Choroid plexus epithelial cell (primary cell): ENCODE measurements at regions not wholly inside any gene's neighbourhood (a gene's known extent, or its start where the extent isn't known, plus 50 kb on each side); places are given as distances from the start of the nearest gene placed in this dataset.

Experiments used
- DNase-seq: peaks from one replicate; pipeline ENCODE4 v3.0.0-alpha.2; 2010; ENCODE audit warnings: low read depth
- H3K4me3 ChIP-seq: 2 replicates; pipeline ENCODE4 v1.5.1; 2011; ENCODE audit warnings: low read depth, mild to moderate bottlenecking, control low read depth, low read length, moderate library complexity
- CTCF ChIP-seq: conservative IDR thresholded peaks from 2 replicates; pipeline ENCODE4 v1.5.1; 2011; ENCODE audit warnings: low read depth, mild to moderate bottlenecking, control low read depth, inconsistent platforms, low read length, moderate library complexity

DNA sequence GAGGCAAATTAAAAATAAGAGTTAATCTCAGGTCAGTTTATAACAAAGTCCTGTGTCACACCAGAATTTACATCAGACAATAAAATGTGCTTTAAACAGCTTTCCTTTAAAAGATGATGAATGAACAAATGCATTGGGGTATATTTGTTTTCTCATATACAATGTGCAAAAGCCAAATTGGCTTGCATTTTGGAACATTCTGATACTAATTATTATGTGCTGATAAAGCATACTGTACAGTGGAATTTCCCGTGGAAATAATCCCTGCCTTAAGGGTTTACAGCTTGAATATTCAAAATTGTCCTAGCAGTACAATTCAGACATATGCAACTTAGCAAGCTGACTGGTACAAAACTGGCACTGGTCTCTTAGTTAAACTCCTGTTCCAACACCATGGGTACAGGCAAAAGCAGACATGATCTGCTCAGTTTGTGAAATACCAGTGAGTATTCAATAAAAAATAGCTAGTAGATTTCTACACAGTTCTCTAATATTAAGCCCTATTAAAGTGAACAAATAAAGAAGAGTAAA, 373.4 kb downstream of the SLITRK1 start:
- no peak for TF ChIP-seq CTCF
- no peak overlapping the region for H3K4me3 ChIP-seq
- DNase-seq: no peak

DNA sequence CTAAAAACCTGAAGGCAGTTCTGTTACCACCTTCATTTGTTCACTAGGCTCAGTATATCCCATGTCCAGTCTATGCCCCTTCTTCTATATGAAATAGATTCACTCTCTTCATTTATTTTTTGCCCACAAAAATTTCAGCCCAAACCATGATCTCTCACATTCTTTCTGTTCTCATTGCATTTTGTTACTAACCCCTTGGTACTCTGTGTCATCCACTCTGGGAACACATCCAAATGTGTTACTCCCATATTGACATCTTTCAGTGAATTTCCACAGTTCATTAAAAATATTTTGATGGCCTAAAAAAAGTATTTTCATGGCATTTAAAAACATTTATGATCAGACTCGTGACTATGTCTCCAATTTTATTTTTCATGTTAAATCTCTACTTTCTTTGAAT, 378.9 kb downstream of the SLITRK1 start:
- TF ChIP-seq CTCF: no peak
- no peak overlapping the region for H3K4me3 ChIP-seq
- DNase-seq: peak; percentile 74

GRCh38 chr13:83499286-83499685, 383.0 kb downstream of the SLITRK1 start:
- TF ChIP-seq CTCF: no peak
- no peak overlapping the region for H3K4me3 ChIP-seq
- no peak for DNase-seq

DNA sequence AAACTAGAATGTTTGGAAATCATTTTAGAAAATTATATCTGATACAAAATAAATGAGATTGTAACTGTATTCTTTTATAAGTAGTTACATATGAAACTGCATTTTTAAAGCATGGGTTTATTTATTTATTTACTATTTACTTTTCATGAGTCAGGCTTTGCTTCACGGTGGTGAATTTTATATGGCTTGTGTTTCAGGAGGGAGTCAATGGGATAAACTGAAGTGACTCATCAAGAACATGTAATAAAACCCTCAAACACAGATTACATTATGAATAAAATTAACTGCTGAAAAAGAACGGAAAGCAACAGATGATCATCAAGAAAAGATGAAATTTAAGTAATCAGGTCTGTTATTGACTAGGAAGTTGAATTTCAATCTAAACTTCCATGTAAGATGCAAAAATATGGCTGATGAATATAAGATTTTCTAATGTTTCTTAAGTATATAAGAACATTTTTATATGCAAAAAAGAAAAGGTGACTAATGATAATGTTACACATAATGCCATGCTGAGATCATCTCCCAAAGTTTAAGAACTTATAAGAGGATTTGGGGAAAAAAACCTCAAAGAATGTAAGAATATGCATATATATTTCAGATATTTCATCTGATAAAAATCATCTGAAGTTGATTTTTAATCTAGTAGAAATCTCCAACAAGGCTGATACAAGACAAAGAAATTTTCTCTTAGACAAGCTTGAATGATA, 383.6 kb downstream of the SLITRK1 start:
- no peak overlapping the region for H3K4me3 ChIP-seq
- peak; percentile 49 for DNase-seq
- TF ChIP-seq CTCF: no peak

DNA sequence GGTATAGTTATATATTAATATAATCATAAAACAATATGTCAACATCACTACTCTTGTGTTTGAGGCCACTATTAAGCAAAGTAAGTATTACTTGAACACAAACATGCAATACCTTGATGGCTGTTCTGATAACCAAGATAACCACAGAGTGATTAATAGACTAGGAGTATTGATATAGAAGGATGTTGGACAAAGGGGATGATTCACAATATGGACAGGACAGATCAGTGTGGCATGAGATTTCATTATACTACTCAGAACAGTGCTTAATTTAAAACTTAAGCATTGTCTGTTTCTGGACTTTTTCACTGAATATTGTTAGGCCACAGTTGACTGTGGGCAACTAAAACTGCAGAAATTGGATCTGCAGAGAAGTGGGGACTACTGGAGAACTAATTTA, 384.2 kb downstream of the SLITRK1 start:
- H3K4me3 ChIP-seq: no peak overlapping the region
- TF ChIP-seq CTCF: no peak
- no peak for DNase-seq

GRCh38 chr13:83496501-83496900, 385.8 kb downstream of the SLITRK1 start:
- H3K4me3 ChIP-seq: no peak overlapping the region
- no peak for DNase-seq
- TF ChIP-seq CTCF: no peak

- DNase-seq: no peak
- TF ChIP-seq CTCF: no peak
- no peak overlapping the region for H3K4me3 ChIP-seq
These were observed 397.2 kb downstream of the SLITRK1 start for GRCh38 chr13:83485101-83485500.
